GM21825 (cell line): ENCODE measurements at regions not wholly inside any gene's neighbourhood (a gene's known extent, or its start where the extent isn't known, plus 50 kb on each side); places are given as distances from the start of the nearest gene placed in this dataset.

Experiments used
- ATAC-seq: cut with Tn5 transposase; IDR thresholded peaks from one replicate; pipeline ENCODE4 v1.9.1; 2021; ENCODE audit warnings: mild to moderate bottlenecking, moderate library complexity; ENCODE audit not compliant: unreplicated experiment

GRCh38 chr9:106625259-106625789 lies 237.6 kb upstream of the ZNF462 start:
- no peak for ATAC-seq

GRCh38 chr9:106626936-106627335 lies 236.0 kb upstream of the ZNF462 start:
- no peak for ATAC-seq

GRCh38 chr9:106632621-106633020 lies 230.3 kb upstream of the ZNF462 start:
- no peak for ATAC-seq

GRCh38 chr9:106634183-106634582 lies 228.8 kb upstream of the ZNF462 start:
- ATAC-seq = no peak

DNA sequence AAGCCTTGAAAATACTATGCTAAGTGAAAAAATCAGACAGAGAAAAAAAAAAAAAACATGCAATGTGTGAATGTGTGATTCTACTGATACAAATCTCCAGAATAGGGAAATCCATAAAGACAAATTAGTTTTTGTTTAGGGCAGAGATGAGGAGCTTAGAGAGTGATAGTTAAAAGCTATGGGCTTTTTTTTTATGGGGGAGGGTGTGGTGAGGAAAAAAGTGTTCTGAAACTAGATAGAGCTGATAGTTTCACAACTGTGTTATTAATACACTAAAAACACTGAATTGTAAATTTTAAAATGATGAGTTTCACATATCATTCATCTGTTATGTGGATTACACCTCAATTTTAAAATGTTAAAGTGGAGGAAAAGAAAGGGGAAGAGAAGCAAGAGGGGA lies 228.3 kb upstream of the ZNF462 start:
- ATAC-seq = no peak

DNA sequence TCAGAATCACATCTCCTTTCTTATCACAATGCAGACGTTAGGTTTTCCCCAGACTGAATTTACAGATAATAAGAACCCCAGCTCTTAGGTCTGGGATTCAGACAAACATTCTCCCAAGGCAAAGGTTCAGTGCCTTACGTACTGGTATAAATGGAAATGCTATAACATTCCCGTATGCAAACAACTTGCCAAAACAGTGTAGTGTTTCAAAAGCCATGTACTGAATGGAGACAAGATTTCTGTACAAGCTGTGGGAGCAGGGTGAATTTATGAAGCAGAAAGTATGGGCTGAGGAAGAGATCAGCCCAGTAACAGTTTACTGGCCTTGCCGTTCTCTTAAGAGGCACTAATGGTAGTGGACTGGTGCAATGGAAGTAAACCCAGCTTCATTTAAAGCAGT lies 225.5 kb upstream of the ZNF462 start:
- no peak for ATAC-seq

- ATAC-seq = no peak
Observed at GRCh38 chr9:106639873-106640568, 222.9 kb upstream of the ZNF462 start.

DNA sequence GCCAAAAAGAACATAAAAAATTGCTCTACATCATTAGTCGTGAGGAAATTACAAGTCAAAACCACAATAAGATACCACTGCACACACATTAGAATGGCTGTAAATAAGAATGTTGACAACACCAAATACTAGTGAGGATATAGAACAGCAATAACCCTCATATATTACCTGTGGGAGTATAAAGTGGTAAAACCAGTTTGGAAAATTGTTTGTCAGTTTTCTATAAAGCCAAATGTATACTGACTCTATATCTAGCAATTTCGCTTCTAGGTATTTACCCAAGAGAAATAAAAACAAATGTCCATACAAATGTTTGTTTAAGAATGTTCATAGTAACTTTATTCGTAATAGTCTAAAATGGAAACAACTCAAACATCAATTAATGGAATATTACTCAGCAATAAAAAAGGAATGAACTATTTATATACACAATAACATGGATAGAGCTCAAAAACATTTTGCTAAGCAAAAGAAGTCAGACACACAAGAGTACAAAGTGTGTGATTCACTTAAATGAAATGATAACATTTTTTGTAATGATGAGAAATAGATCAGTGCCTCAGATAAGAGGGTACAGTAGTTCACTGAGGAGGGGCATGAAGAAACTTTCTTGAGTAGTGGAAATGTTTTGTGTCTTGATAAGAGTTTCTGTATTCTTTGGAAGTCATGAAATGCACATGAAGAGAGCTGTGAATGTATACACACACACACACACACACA lies 219.6 kb upstream of the ZNF462 start:
- no peak for ATAC-seq

GRCh38 chr9:106644661-106645060 lies 218.3 kb upstream of the ZNF462 start:
- no peak for ATAC-seq

GRCh38 chr9:106648799-106649198 lies 214.2 kb upstream of the ZNF462 start:
- ATAC-seq = no peak

DNA sequence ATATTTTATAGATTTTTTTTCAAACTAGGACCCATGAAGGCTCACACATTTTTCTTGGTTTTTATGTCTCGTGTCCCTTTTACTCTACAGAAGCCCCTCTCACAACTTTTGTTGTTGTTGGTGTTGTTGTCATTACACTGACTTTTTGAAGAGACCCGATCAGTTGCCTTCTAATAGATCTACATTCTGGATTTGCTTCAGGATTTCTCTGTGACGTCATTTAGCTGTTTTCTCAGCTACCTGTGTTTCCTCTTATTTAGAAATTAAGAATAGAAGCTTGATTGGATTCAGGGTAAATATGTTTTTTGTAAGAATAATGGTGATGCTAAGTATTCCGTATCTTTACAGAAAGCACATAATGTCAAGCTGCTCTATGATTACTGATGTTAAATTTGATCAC lies 213.3 kb upstream of the ZNF462 start:
- ATAC-seq = no peak

- ATAC-seq = no peak
Observed at GRCh38 chr9:106653213-106653612, 209.8 kb upstream of the ZNF462 start.

DNA sequence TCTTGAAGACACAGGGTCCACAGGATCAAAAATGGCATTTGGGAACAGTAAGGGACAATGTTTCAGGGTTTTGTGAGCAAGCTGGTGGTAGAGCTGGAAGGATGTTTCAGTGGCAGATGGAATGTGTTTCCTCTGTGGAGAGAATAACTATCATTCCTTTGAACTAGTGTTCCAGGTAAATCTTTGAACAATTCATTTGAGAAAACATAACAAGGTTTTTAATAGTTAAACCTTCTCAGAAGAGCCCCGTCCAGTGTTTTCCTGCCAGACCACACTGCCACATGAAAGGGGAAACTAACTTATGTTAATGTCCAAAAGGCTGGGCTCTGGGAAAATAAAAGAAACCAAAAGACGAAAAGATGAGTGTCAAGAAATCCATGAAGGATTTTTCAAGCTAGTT lies 207.0 kb upstream of the ZNF462 start:
- no peak for ATAC-seq

- no peak for ATAC-seq
Observed at GRCh38 chr9:106657926-106658325, 205.0 kb upstream of the ZNF462 start.

DNA sequence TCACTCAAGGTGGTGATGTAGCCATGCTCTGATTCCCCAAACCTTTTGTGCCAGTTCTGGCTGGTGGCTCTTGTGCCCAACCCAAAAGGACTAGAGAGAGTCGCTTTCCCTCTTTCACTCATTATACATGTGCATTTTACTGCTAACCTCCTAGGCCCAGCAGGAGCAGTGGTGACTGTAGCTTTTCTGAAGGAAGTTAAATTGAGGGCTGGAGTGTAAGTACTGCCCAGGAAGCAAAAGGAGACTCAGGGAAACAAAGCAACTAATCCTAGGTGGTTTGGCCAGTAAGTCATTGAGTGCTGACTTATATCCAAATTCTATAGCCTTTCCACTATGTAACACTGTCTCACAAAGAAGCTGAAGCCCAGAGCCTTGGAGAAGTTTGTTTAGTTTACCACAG lies 194.4 kb upstream of the ZNF462 start:
- no peak for ATAC-seq

GRCh38 chr9:106669835-106670234 lies 193.1 kb upstream of the ZNF462 start:
- ATAC-seq = no peak

DNA sequence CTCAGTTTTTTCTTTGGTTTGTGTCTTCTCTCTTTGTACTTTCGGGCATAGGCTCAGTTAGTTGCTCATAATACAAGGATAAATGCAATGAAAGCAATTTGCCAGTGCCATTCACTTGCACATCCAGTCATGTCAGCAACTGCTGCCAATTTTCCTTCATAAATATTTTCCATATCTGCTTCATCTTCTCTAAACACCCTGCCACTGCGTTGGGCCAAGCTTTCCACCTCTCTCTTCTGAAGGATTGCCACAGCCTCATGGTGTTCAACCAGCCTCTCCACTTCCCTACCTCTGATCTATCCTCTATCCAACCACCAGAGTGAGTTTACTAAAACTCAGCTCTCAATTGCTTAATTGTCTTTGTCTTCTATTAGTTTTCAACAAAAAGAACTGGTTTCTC lies 192.5 kb upstream of the ZNF462 start:
- ATAC-seq = no peak

DNA sequence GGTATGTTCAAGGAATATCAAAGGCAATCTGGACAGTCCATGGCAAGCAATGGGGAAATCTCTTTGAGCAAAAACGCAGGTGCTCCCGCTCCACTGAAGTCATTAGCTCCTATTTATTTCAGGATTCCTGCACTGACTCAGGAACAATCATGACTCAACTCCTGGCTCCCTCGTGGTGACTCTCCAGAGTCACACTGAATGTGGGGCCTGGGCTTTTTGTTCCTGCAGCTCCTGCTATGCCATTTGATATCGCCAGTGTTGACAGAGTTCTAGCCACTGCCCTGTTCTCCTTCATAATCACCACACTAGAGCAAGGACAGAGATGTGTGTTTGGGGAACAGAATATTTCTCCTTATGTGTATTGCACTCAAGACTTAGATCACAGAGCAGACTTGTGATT lies 187.2 kb upstream of the ZNF462 start:
- ATAC-seq = no peak

DNA sequence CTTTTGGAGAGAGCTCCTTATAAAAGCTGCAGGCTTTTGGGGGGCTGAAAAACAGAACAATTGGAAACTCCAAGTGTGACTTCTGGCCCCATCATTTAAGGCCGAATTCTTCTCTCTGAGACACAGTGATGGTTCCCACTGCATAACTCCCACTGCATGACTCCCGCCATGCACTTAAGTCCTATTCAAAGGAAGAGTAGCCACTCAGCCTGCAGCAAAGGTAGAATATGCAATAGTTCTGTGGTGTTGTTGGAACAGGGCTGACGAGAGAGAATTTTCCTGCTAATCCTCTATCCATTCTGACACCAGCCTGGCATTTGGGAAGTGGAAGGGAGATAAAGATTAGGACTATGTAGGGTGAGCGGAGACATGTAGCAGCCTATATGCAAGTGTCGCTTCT lies 185.6 kb upstream of the ZNF462 start:
- no peak for ATAC-seq

- ATAC-seq = no peak
Observed at GRCh38 chr9:106677830-106678229, 185.1 kb upstream of the ZNF462 start.

DNA sequence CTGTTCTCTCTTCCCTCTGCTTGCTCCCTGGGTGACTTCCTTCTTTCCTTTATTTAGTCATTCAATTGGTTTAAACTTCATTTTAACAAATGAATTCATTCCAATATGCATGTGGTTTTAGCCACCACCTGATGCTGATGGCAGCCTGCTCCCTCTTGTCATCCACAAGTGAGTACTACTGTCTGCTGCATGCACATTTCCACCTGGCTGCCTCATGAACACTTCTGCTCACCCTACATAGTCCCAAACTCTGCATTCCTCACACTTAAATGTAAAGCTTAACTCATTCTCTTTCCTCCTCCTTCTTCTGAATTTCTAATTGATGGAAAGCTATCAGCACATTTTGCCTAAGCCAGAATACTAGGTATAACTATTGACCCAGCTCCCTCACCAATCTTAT lies 184.7 kb upstream of the ZNF462 start:
- ATAC-seq = no peak

DNA sequence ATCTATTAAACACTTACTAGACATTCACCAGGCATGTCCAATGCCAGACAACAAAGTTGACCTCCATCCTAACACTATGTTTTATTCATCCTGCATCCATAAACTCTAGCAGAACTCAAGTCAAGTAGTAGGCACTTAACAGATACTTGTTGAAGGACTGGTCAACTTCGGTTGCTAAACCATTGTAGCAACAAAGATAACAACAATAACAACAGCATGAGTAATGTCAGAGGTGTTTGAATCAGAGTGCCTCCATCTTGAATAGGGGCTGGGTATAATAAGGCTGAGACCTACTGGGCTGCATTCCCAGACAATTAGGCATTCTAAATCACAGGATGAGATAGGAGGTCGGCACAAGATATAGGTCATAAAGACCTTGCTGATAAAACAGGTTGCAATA lies 180.5 kb upstream of the ZNF462 start:
- no peak for ATAC-seq
